Spinal cord (tissue), 9 donors: ENCODE measurements at regions not wholly inside any gene's neighbourhood (a gene's known extent, or its start where the extent isn't known, plus 50 kb on each side); places are given as distances from the start of the nearest gene placed in this dataset.

Experiments used
- DNase-seq, 6 donors: peaks; one replicate each; pipeline versions ENCODE4 v3.0.0 to v3.0.0-alpha.2; 2013 to 2015; ENCODE audit warnings: low spot score in 6 of 6, low read depth in 4 of 6
- H3K27ac ChIP-seq: one replicate; pipeline ENCODE4 v1.5.1; 2013; ENCODE audit warnings: low read depth, low read length, control low read depth
- H3K27me3 ChIP-seq: one replicate; pipeline ENCODE4 v1.6.1; 2013; ENCODE audit warnings: low read length; ENCODE audit not compliant: control insufficient read depth, insufficient read depth
- H3K36me3 ChIP-seq: one replicate; pipeline ENCODE4 v1.6.1; 2013; ENCODE audit warnings: low read length; ENCODE audit not compliant: control insufficient read depth, insufficient read depth
- H3K4me1 ChIP-seq: one replicate; pipeline ENCODE4 v1.6.1; 2013; ENCODE audit warnings: low read length; ENCODE audit not compliant: control insufficient read depth, insufficient read depth
- H3K4me3 ChIP-seq: one replicate; pipeline ENCODE4 v1.5.1; 2013; ENCODE audit warnings: low read depth, low read length, control low read depth
- H3K9me3 ChIP-seq: one replicate; pipeline ENCODE4 v1.6.1; 2013; ENCODE audit warnings: low read length; ENCODE audit not compliant: control insufficient read depth, insufficient read depth
- WGBS: methylation state at CpG from one replicate; pipeline ENCODE4 v1.1.5; 2013; ENCODE audit warnings: missing lambda C conversion rate; ENCODE audit not compliant: insufficient coverage; 5-methylcytosine and 5-hydroxymethylcytosine counted together
- donor health status: healthy.

- Histone ChIP-seq H3K9me3 (no peaks in the 10 kb centered on the region), H3K4me1 (no peaks in the 10 kb centered on the region), H3K27me3 (no peaks in the 10 kb centered on the region), H3K4me3 (no peak overlapping the region), H3K36me3 (no peaks in the 10 kb centered on the region), H3K27ac (no peak overlapping the region)
- DNase-seq = no peak
- WGBS = no CpG with 5 or more reads among the region's 2 CpGs
Measured at GRCh38 chrX:19272452-19272851, 71.3 kb upstream of the PDHA1 start.

- Histone ChIP-seq H3K27me3 (no peaks in the 10 kb centered on the region), H3K36me3 (no peaks in the 10 kb centered on the region), H3K9me3 (no peaks in the 10 kb centered on the region), H3K4me1 (no peaks in the 10 kb centered on the region), H3K27ac (no peak overlapping the region), H3K4me3 (no peak overlapping the region)
- DNase-seq = peak in 1 of 6 donors; percentile 40
- no CpG with 5 or more reads among the region's 1 CpG for WGBS
Measured at GRCh38 chrX:19280636-19281035, 63.1 kb upstream of the PDHA1 start.

GRCh38 chrX:19281256-19281655 lies 62.5 kb upstream of the PDHA1 start:
- Histone ChIP-seq H3K36me3 (no peaks in the 10 kb centered on the region), H3K27ac (no peak overlapping the region), H3K4me3 (no peak overlapping the region), H3K4me1 (no peaks in the 10 kb centered on the region), H3K9me3 (no peaks in the 10 kb centered on the region), H3K27me3 (no peaks in the 10 kb centered on the region)
- DNase-seq = peak in 2 of 6 donors; percentile 59 to 75
- no CpG with 5 or more reads among the region's 1 CpG for WGBS

GRCh38 chrX:19283597-19284339 lies 60.0 kb upstream of the PDHA1 start:
- Histone ChIP-seq H3K9me3 (no peaks in the 10 kb centered on the region), H3K4me1 (no peaks in the 10 kb centered on the region), H3K27me3 (no peaks in the 10 kb centered on the region), H3K36me3 (no peaks in the 10 kb centered on the region), H3K4me3 (no peak overlapping the region), H3K27ac (no peak overlapping the region)
- WGBS = 85% methylated on average over 2 of the region's 6 CpGs
- DNase-seq = no peak

GRCh38 chrX:19285857-19286256 lies 57.9 kb upstream of the PDHA1 start:
- no peak for DNase-seq
- no peaks in the 10 kb centered on the region for H3K27me3 ChIP-seq

GRCh38 chrX:19291086-19291485 lies 52.6 kb upstream of the PDHA1 start:
- Histone ChIP-seq H3K4me3 (no peak overlapping the region), H3K36me3 (no peaks in the 10 kb centered on the region), H3K27ac (no peak overlapping the region), H3K9me3 (no peaks in the 10 kb centered on the region), H3K4me1 (no peaks in the 10 kb centered on the region), H3K27me3 (no peaks in the 10 kb centered on the region)
- no peak for DNase-seq
- 61% methylated on average over 3 of the region's 5 CpGs for WGBS

More at GRCh38 chrX:19285857-19286256, 57.9 kb upstream of the PDHA1 start:
- no peaks in the 10 kb centered on the region for H3K36me3 ChIP-seq
- no peak overlapping the region for H3K4me3 ChIP-seq
- H3K27ac ChIP-seq = no peak overlapping the region
- no peaks in the 10 kb centered on the region for H3K9me3 ChIP-seq
- H3K4me1 ChIP-seq = no peaks in the 10 kb centered on the region

- 80% methylated on average over 1 of the region's 6 CpGs for WGBS
- no peaks in the 10 kb centered on the region for H3K27me3 ChIP-seq
- H3K36me3 ChIP-seq = no peaks in the 10 kb centered on the region
- no peaks in the 10 kb centered on the region for H3K9me3 ChIP-seq
- no peak overlapping the region for H3K27ac ChIP-seq
- H3K4me3 ChIP-seq = no peak overlapping the region
- DNase-seq = no peak
- no peaks in the 10 kb centered on the region for H3K4me1 ChIP-seq
Measured at GRCh38 chrX:19293606-19294325, 50.0 kb upstream of the PDHA1 start.
